SK-N-MC (cell line): ENCODE measurements at regions not wholly inside any gene's neighbourhood (a gene's known extent, or its start where the extent isn't known, plus 50 kb on each side); places are given as distances from the start of the nearest gene placed in this dataset.

Source experiments
- DNase-seq: peaks from one replicate; pipeline ENCODE4 v3.0.0-alpha.2; 2011; ENCODE audit warnings: low read depth, low spot score
- H3K27ac ChIP-seq: fragments of 200-600 bp; sonication (generic); 2 replicates; pipeline ENCODE4 v1.5.1; 2016; ENCODE audit warnings: mixed run types
- H3K36me3 ChIP-seq: fragments of 200-600 bp; sonication (generic); 2 replicates; pipeline ENCODE4 v1.6.1; 2017; ENCODE audit warnings: antibody characterized with exemption, low read length, mixed read lengths; ENCODE audit not compliant: insufficient read depth
- H3K4me3 ChIP-seq: fragments of 200-600 bp; sonication (generic); 2 replicates; pipeline ENCODE4 v1.5.1; 2016
- H3K9ac ChIP-seq: fragments of 200-600 bp; sonication (generic); 2 replicates; pipeline ENCODE4 v1.8.0; 2017; ENCODE audit warnings: mixed run types, mixed read lengths; ENCODE audit not compliant: insufficient read length
- H3K9me3 ChIP-seq: fragments of 200-600 bp; sonication (generic); 2 replicates; pipeline ENCODE4 v1.6.1; 2017; ENCODE audit warnings: low read depth, mild to moderate bottlenecking, antibody characterized with exemption, low read length, moderate library complexity, mixed read lengths
- EZH2 ChIP-seq: fragments of 200-600 bp; sonication (generic); IDR thresholded peaks from one replicate; pipeline ENCODE4 v1.6.1; 2017; ENCODE audit warnings: antibody characterized with exemption
- FOXP2 ChIP-seq: optimal IDR thresholded peaks from 2 replicates; pipeline ENCODE3; 2011; ENCODE audit warnings: mild to moderate bottlenecking, moderate library complexity; ENCODE audit not compliant: insufficient read depth; ENCODE audit errors: extremely low read length, control extremely low read depth
- POLR2AphosphoS5 ChIP-seq: IDR thresholded peaks from 2 replicates; pipeline ENCODE4 v1.6.1; 2012; ENCODE audit warnings: mild to moderate bottlenecking, low read depth, low read length, borderline replicate concordance

DNA sequence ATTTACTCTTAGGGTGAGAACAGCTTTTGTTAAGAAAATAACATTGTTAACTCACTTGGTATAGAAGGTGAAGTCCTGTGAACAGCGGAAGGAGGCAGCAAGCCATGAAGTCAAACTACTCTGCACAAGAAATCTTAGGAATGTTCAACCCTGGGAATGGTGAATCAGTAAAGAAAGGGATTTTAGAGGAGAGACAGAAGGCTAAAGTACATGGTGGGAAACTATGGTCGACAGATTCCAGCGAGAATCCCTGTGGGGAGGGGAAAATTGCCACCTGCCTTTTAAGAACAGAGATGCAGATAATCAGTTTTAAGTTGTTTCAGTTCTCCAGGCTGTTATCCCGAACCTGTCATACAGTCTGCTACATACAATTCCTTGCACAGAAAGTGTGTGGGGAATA, 63.2 kb upstream of the PTPRR start:
- no peak overlapping the region for H3K9ac ChIP-seq

GRCh38 chr12:70982991-70983390, 62.5 kb upstream of the PTPRR start:
- TF ChIP-seq EZH2 (no peak), FOXP2 (no peak), POLR2AphosphoS5 (no peak)
- peak overlapping the region; percentile 39; the same call in 1 of the 2 replicates for H3K27ac ChIP-seq
- no peak overlapping the region for H3K4me3 ChIP-seq
- DNase-seq: peak; percentile 8
- H3K36me3 ChIP-seq: no peaks in the 10 kb centered on the region
- no peaks in the 10 kb centered on the region for H3K9me3 ChIP-seq
- H3K9ac ChIP-seq: no peak overlapping the region

More for the DNA sequence above, 63.2 kb upstream of the PTPRR start:
- TF ChIP-seq FOXP2 (no peak), EZH2 (no peak), POLR2AphosphoS5 (no peak)
- Histone ChIP-seq H3K36me3 (no peaks in the 10 kb centered on the region), H3K4me3 (no peak overlapping the region), H3K27ac (peak overlapping the region; percentile 39; the same call in 1 of the 2 replicates), H3K9me3 (no peaks in the 10 kb centered on the region)
- DNase-seq: no peak

DNA sequence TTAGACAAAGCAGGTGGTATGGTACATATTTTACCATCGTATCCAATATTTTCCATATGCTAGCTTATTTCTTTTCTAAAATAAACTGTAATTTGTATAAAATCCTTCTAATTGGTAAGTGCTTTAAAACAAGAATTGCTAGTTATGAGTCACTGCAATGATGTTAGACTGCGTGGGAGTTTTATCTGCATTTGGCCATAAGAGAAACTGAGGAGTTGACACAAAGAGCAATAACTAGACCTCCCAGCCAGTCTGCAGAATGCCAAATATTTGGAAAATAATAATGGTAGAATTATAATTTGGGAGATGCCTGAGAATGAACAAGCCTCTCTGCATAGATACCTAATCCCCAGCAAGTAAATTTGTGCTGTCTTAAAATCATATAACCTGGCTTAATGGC, 61.7 kb upstream of the PTPRR start:
- H3K36me3 ChIP-seq: no peaks in the 10 kb centered on the region
- no peaks in the 10 kb centered on the region for H3K9me3 ChIP-seq
- no peak overlapping the region for H3K27ac ChIP-seq
- no peak overlapping the region for H3K4me3 ChIP-seq
- TF ChIP-seq EZH2 (no peak), POLR2AphosphoS5 (no peak), FOXP2 (no peak)
- H3K9ac ChIP-seq: no peak overlapping the region
- no peak for DNase-seq

DNA sequence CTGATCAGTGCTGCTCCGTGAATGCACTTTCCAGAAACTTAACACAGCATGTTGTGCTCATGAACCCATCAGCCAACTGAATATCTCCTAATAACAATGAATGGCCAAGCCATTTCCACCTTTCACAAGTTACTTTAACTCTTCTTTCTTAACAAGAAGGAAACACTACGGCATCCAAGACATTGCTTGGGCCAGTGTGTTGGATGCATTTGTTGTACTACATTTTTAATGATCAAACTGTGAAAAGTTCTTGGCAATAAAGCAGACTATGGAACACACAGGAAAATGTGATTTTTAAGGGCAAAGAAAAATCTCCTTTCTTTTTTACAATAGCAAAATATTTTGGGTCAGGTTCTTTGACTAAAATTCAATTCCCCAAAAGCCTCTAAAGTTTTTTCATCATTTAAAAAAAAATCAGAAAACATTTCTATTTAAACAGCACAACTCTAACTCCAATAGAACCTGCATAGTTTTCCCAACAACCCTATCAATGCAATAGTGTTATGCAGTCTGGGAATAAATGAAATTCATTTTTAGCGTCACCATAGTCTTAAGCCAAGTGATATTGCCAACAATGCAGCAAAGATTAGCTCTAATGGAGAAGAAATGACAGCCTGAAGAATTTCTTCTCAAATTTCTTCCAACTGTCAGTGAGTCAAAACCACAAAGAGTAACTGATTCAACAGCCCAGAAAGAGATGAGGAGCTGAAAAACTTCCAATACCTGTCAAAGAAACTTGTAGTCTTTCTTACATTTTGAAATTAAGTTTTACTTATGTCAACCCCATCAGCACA, 50.7 kb upstream of the PTPRR start:
- H3K36me3 ChIP-seq: no peaks in the 10 kb centered on the region
- no peak overlapping the region for H3K4me3 ChIP-seq
- H3K9ac ChIP-seq: no peak overlapping the region
- DNase-seq: no peak
- no peaks in the 10 kb centered on the region for H3K9me3 ChIP-seq
- H3K27ac ChIP-seq: no peak overlapping the region
- TF ChIP-seq EZH2: no peak
- no peak for TF ChIP-seq FOXP2
- TF ChIP-seq POLR2AphosphoS5: no peak
